ENCODE measurements at regions not wholly inside any gene's neighbourhood (a gene's known extent, or its start where the extent isn't known, plus 50 kb on each side); places are given as distances from the start of the nearest gene placed in this dataset.

- no peak overlapping the region for H2AFZ ChIP-seq
- no peaks in the 10 kb centered on the region for H3K79me2 ChIP-seq (replicated peaks; ENCODE audit: insufficient read depth)
- no peak overlapping the region for H3K27ac Mint-ChIP-seq
- H3K27me3 ChIP-seq (ENCODE audit: insufficient read depth) = no peaks in the 10 kb centered on the region
- H3K4me1 ChIP-seq (ENCODE audit: insufficient read depth) = peaks cover 17% of the 10 kb centered on the region
- H3K9me2 ChIP-seq (ENCODE audit: insufficient read depth) = no peaks in the 10 kb centered on the region
- H3K4me1 Mint-ChIP-seq = peaks cover 33% of the 10 kb centered on the region
- H4K20me1 ChIP-seq (replicated peaks; ENCODE audit: insufficient read depth) = no peaks in the 10 kb centered on the region
- H3K4me3 ChIP-seq = no peak overlapping the region
- H3K27ac ChIP-seq (ENCODE audit: low read depth) = no peak overlapping the region
- peaks cover 2% of the 10 kb centered on the region for H3K27me3 Mint-ChIP-seq (ENCODE audit: insufficient read depth, low read depth, poor library complexity)
- TF ChIP-seq ZNF114 (CRISPR knock-in tag; IDR thresholded peaks at IDR 0.05) (no peak), CTCF (conservative IDR thresholded peaks at IDR 0.05; ENCODE audit: low read depth in 2 of 2) (peak; percentile 77 to 90)
- no peak overlapping the region for H3K4me2 ChIP-seq
- H3K4me3 Mint-ChIP-seq = no peak overlapping the region
- no peaks in the 10 kb centered on the region for H3K36me3 Mint-ChIP-seq (ENCODE audit: low read depth)
- DNase-seq (ENCODE audit: low spot score) (peak; percentile 93), ATAC-seq (peak; percentile 56)
- H3K9me3 Mint-ChIP-seq = no peaks in the 10 kb centered on the region
- H3F3A ChIP-seq (replicated peaks; ENCODE audit: low read depth) = no peaks in the 10 kb centered on the region
- no peaks in the 10 kb centered on the region for H3K36me3 ChIP-seq (ENCODE audit: insufficient read depth)
These were observed 81.8 kb upstream of the GAREM1 start for GRCh38 chr18:32552421-32553030.

GRCh38 chr18:32550963-32551362 lies 80.3 kb upstream of the GAREM1 start:
- H3F3A ChIP-seq (replicated peaks; ENCODE audit: low read depth) = no peaks in the 10 kb centered on the region
- H3K27me3 ChIP-seq (ENCODE audit: insufficient read depth) = no peaks in the 10 kb centered on the region
- Mint-ChIP-seq H3K36me3 (ENCODE audit: low read depth) (no peaks in the 10 kb centered on the region), H3K27me3 (ENCODE audit: insufficient read depth, low read depth, poor library complexity) (peaks cover 4% of the 10 kb centered on the region), H3K4me1 (peaks cover 29% of the 10 kb centered on the region), H3K9me3 (no peaks in the 10 kb centered on the region), H3K4me3 (no peak overlapping the region), H3K27ac (no peak overlapping the region)
- TF ChIP-seq ZNF331 (CRISPR knock-in tag; IDR thresholded peaks at IDR 0.05; ENCODE audit: low read depth) = no peak
- no peak for TF ChIP-seq EZH2 (IDR thresholded peaks at IDR 0.05; ENCODE audit: low read depth, unreplicated experiment)
- TF ChIP-seq CTCF (conservative IDR thresholded peaks at IDR 0.05; ENCODE audit: low read depth in 2 of 2) = peak; percentile 33 to 61; a peak in 3 of 4 replicates
- no peak for TF ChIP-seq ZNF114 (CRISPR knock-in tag; IDR thresholded peaks at IDR 0.05)
- no peak for TF ChIP-seq EZH2phosphoT487 (IDR thresholded peaks at IDR 0.05; ENCODE audit: unreplicated experiment)
- no peak for TF ChIP-seq REST (IDR thresholded peaks at IDR 0.05; ENCODE audit: unreplicated experiment)
- H3K4me1 ChIP-seq (ENCODE audit: insufficient read depth) = peaks cover 17% of the 10 kb centered on the region
- H3K36me3 ChIP-seq (ENCODE audit: insufficient read depth) = no peaks in the 10 kb centered on the region
- no peak overlapping the region for H3K27ac ChIP-seq (ENCODE audit: low read depth)
- no peaks in the 10 kb centered on the region for H4K20me1 ChIP-seq (replicated peaks; ENCODE audit: insufficient read depth)
- no peaks in the 10 kb centered on the region for H3K9me2 ChIP-seq (ENCODE audit: insufficient read depth)
- no peak overlapping the region for H2AFZ ChIP-seq
- peak overlapping the region; percentile 4; the same call in 1 of the 2 replicates for H3K4me2 ChIP-seq
- no peaks in the 10 kb centered on the region for H3K79me2 ChIP-seq (replicated peaks; ENCODE audit: insufficient read depth)
- ATAC-seq (peak; percentile 59), DNase-seq (ENCODE audit: low spot score) (peak; percentile 88)
- H3K4me3 ChIP-seq = no peak overlapping the region

Measured in GM23338 (cell line).